VCaP (cell line): ENCODE measurements at regions not wholly inside any gene's neighbourhood (a gene's known extent, or its start where the extent isn't known, plus 50 kb on each side); places are given as distances from the start of the nearest gene placed in this dataset.

ENCODE experiments used
- H3K27ac ChIP-seq: fragments of 450-650 bp; 2 replicates; pipeline ENCODE4 v1.5.1; 2017
- TF ChIP-seq, protein P1 (sequence below): fragments of 450-650 bp; conservative IDR thresholded peaks from 2 replicates; pipeline ENCODE4 v1.5.1; 2017; ENCODE audit warnings: mild to moderate bottlenecking, moderate library complexity

DNA sequence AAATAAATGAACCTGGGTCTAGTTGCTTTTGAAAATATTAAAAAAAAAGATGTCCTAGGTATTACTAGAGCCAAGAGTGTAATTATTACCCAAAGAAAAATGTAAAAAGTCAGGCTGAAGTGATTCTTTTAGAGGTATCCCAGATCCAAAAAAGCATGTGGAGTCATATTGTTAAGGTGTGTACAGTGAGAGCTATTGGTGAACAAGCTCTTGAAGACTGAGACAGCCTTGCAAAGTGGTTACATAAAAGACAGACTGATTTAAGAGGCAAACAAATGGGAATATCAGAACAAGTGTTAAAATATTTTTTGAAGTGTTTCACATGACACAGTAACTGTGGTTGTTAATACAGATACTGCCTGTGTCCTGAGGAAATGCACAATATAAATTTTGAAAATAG lies 624.5 kb downstream of the PLOD2 start:
- H3K27ac ChIP-seq: no peak overlapping the region
- TF ChIP-seq, protein P1, sequence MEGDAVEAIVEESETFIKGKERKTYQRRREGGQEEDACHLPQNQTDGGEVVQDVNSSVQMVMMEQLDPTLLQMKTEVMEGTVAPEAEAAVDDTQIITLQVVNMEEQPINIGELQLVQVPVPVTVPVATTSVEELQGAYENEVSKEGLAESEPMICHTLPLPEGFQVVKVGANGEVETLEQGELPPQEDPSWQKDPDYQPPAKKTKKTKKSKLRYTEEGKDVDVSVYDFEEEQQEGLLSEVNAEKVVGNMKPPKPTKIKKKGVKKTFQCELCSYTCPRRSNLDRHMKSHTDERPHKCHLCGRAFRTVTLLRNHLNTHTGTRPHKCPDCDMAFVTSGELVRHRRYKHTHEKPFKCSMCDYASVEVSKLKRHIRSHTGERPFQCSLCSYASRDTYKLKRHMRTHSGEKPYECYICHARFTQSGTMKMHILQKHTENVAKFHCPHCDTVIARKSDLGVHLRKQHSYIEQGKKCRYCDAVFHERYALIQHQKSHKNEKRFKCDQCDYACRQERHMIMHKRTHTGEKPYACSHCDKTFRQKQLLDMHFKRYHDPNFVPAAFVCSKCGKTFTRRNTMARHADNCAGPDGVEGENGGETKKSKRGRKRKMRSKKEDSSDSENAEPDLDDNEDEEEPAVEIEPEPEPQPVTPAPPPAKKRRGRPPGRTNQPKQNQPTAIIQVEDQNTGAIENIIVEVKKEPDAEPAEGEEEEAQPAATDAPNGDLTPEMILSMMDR: no peak

DNA sequence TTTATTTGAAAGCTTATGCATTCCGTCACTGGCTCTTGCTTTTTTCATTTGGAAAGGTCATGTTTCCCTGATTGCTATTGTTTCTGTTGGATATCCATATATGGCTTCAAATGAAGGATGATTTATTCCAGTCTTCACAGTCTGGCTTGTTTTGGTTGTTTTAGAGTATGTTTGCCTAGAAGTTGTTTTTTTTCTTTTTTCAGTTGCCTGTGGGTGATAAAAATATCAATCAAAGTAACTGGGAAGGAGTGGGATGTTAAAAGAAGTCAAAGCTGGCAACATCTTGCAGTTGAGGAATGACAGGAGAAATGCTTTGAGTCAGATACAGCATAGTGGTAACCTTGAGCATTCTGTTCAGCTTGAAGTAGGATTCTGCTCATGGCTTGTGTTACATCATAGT lies 610.5 kb downstream of the PLOD2 start:
- TF ChIP-seq, protein P1: no peak
- no peak overlapping the region for H3K27ac ChIP-seq

DNA sequence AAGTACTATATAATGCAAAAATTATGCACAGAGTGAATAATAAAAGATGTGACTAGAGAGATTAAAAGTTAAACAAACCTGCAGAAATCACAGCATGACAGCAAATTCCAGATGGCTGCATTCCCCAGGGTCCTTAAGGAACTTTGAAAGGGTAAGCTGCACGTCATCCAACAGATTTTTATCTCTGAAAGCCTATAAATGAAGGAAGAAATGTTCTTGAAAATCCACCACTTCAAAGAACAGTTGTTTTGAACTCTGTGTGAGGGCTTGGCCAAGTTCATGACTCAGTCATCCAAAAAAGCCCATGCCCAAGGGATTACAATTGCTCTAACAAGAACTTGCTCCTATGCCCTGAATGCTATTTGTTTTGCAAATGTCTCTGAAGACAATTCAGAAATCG lies 603.6 kb downstream of the PLOD2 start:
- TF ChIP-seq, protein P1: no peak
- H3K27ac ChIP-seq: no peak overlapping the region

DNA sequence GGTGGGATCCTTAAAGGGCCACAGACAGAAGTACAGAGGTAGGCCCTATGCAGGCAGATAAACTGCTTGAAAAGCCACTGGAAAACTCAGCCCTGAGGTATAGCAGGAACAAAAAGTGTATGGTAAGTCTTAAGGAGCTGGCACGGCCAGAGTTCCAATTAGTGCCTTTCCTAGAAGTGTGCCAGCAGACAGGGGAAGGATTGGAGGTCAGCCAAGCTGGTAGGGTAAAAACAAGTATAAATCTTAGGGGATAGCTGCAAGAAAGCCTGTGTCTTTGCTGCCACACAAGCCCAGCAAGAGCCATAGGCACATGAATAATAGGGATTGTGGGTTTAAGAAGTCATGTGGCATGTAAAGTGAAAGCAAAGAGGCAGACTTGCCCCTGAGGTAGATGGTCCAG lies 582.5 kb downstream of the PLOD2 start:
- no peak overlapping the region for H3K27ac ChIP-seq
- TF ChIP-seq, protein P1: no peak

DNA sequence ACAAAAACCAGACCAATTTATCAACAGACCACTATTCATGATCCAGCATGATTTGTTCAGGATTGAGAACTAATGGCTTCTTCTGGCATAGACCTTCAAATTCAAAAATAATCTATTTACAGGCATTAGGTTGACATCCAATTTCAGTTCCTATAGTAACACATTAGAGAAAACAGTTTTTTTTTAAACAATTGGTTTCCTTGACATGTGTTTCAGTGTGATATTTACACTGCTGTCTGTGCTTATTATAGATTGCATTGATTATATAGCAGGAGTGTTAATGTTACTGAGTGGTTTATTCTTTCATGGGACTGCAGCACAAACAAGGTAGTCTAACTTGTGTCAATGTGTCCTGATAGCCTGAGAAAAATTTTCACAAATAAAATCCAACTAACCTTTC lies 579.3 kb downstream of the PLOD2 start:
- H3K27ac ChIP-seq: no peak overlapping the region
- TF ChIP-seq, protein P1: no peak

DNA sequence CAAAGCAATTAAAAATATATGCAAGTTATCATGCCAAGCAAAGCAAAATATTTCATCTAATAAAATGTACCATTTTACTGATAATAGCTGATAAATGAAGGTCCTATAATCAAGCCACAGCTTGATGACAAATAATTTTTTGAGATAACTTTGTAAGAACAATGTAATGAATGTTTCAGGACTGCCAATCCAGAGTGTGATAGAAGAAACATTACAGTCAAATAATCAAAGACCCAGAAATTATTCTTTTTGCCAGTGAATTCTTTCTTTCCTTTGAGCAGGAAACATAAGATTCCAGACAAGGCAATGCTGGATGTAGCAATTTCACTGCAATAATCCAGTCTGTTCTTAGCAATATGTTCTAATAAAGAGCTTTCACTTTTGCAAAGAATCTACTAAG lies 556.1 kb downstream of the PLOD2 start:
- TF ChIP-seq, protein P1: no peak
- no peak overlapping the region for H3K27ac ChIP-seq

DNA sequence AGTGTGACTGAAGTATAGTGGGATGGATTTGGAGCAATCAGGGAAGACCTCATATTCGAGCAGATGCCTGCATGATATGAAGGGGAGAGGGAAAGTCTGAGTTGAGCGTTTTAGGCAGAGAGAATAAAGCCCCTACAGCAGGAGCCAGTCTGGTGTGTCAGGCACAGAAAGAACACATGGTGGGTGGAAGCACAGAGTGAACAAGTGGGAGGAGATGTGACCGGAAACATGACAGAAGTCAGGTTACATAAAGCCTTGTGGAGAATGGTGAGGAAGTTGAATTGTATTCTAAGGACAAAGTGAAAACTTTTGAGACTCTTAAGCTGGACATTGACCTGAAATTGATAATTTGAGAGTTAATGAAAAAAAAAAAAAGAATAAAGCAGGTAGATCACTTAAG lies 541.0 kb downstream of the PLOD2 start:
- TF ChIP-seq, protein P1: no peak
- no peak overlapping the region for H3K27ac ChIP-seq

DNA sequence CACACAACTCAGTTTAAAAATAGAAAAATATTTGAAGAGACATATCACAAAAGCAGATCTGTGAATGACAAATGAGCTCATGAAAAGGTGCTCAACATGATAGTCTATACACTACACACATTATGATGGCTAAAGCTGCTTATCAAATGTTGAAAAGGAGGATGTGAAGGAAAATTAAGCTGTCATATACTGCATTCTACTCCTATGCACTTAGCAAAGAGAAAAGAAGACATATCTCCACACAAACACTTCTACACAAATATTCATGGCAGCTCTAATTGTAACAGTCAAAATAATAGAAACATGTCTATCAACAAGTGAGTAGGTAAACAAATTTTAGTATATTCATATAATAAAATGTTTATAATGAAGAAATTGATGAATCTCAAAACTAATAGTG lies 540.5 kb downstream of the PLOD2 start:
- TF ChIP-seq, protein P1: no peak
- H3K27ac ChIP-seq: no peak overlapping the region
